DMS 273 (cell line): ENCODE measurements at regions not wholly inside any gene's neighbourhood (a gene's known extent, or its start where the extent isn't known, plus 50 kb on each side); places are given as distances from the start of the nearest gene placed in this dataset.

Experiments
- DNase-seq: peaks from one replicate; lab custom pipeline; 2025; ENCODE audit not compliant: unreplicated experiment; lab: John Stamatoyannopoulos, UW

- no peak for DNase-seq
These were observed 603.4 kb upstream of the AUTS2 start for GRCh38 chr7:68994841-68995240.

- DNase-seq: no peak
These were observed 600.1 kb upstream of the AUTS2 start for GRCh38 chr7:68998136-68998535.

DNA sequence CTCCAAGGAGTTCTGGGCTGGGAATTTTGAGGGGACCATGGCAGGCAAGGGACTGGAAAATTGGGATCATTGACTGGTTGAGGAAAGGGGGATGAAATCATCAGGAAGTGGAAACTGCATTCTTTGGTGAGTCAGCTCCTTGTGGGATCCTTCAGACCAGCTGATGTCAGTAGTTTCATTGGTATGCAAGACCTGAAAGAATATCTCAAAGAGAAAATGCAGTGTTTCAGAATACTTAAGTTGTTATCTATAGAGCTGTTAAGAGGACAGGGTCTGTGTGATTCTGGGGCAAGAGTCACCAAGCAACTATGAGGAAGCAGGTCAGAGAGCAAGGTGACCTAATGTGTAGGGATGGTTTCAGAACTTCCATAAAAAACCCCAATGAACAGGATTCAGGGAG, 595.9 kb upstream of the AUTS2 start:
- DNase-seq: no peak

DNA sequence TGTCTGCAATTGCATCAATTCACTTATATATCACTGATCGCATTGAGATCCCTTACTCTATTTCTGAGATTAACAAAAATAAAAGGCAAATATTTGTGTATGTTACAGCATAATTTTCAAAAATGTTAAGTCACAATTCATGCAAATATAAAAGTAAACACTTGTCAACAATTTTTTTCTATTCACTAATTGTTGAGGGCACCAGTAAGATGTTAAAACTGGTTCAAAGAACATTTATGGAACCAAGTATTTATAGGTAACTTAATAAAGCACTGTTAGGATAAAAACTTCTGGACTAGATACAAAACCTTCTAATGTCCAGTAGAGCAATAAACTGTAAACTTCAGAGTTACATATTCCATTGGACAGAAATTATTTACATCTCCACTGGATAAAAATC, 586.1 kb upstream of the AUTS2 start:
- no peak for DNase-seq

DNA sequence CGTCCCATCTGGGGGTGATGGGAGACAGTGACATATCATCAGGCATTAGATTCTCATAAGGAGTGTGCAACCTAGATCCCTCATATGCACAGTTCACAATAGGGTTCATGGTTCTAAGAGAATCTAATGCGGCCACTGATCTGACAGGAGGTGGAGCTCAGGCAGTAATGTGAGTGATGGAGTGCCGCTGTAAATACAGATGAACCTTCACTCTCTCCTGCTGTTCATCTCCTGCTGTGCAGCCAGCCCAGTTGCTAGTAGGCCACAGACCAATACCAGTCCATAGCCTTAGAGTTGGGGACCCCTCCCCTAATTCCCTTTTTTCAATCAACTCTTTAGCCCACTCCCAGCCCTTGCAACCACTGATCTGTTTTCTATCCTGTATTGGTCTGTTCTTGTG, 581.1 kb upstream of the AUTS2 start:
- DNase-seq: no peak

DNA sequence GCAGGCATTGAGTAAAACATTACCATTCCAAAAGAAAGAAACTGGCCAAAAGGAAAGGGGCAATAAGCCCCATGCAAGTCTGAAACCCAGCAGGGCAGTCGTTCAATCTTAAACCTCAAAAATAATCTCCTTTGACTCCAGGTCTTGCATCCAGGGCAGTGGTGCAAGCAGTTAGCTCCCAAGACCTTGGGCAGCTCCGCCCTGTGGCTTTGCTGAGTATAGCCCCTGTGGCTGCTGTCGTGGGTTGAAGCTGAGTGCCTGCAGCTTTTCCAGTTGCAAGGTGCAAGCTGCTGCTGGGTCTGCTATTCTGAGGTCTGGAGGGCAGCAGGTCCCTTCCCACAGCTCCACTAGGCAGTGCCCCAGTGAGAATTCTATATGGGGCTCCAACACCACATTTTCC, 580.1 kb upstream of the AUTS2 start:
- peak; percentile 47 for DNase-seq

GRCh38 chr7:69019437-69019836, 578.8 kb upstream of the AUTS2 start:
- no peak for DNase-seq

GRCh38 chr7:69020536-69020935, 577.7 kb upstream of the AUTS2 start:
- no peak for DNase-seq

DNA sequence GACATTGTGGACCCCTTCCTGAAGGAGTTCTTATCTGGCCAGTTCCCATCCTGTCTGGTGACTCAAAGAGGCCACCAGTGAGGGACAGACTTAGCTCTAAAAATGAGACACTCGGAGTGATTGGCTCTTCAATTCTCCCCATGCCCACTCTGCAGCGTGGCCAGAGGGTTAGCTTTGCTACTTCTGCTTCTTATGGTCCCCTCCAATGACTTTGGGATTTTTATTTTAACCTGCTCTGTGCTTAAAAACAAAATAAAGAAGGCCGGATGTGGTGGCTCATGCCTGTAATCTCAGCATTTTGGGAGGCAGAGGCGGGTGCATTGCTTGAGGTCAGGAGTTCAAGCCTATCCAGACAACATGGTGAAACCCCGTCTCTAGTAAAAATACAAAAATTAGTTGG, 573.0 kb upstream of the AUTS2 start:
- no peak for DNase-seq

- no peak for DNase-seq
These were observed 565.4 kb upstream of the AUTS2 start for GRCh38 chr7:69032848-69033247.

GRCh38 chr7:69035826-69036225, 562.4 kb upstream of the AUTS2 start:
- DNase-seq: no peak

- no peak for DNase-seq
These were observed 562.0 kb upstream of the AUTS2 start for GRCh38 chr7:69036301-69036700.

- DNase-seq: no peak
These were observed 559.4 kb upstream of the AUTS2 start for GRCh38 chr7:69038915-69039314.

DNA sequence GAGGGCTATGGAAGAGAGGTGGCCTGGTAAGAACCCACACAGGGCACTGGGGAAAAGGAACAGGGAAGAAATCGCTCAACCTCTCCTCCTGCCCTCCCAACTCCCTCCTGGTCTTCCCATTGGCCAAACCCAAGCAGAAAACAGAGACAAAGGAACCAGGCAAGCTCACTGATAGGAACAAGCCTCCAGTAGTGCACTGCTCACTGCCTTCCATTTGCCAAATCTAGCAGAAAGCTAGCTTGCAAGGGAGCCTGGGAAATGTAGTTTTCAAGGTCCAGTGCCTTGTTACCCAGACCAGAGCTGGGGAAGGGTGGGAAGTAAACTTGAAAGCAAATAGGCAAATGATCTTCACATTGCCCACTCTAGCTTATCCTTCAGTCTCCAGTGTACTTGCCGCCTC, 556.1 kb upstream of the AUTS2 start:
- DNase-seq: no peak

- DNase-seq: no peak
These were observed 551.0 kb upstream of the AUTS2 start for GRCh38 chr7:69047151-69047754.

- DNase-seq: peak; percentile 36
These were observed 548.9 kb upstream of the AUTS2 start for GRCh38 chr7:69049326-69049725.

GRCh38 chr7:69052447-69052846, 545.8 kb upstream of the AUTS2 start:
- DNase-seq: no peak

GRCh38 chr7:69060516-69060915, 537.8 kb upstream of the AUTS2 start:
- peak; percentile 60 for DNase-seq

- DNase-seq: no peak
These were observed 536.1 kb upstream of the AUTS2 start for GRCh38 chr7:69062020-69062765.

- DNase-seq: peak; percentile 51
These were observed 530.9 kb upstream of the AUTS2 start for GRCh38 chr7:69067397-69067796.

DNA sequence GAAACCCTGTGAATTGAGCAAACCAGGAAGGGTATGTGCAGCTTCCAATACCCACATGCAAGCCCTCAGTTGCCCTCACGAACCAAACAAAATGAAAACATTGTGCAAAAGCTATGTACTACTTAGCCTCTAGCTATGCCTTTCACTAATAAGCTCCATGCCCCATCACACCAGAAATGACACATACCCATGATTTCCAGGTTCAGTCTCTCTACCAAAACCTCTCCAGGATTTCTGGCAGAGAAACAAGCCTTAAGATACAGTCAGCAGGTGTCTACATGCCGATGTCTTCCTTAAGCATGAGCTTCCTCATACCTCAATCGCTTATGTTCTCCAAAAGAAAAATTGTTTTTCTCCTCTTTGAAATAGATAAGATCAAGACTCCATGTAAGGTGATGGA, 527.8 kb upstream of the AUTS2 start:
- no peak for DNase-seq

DNA sequence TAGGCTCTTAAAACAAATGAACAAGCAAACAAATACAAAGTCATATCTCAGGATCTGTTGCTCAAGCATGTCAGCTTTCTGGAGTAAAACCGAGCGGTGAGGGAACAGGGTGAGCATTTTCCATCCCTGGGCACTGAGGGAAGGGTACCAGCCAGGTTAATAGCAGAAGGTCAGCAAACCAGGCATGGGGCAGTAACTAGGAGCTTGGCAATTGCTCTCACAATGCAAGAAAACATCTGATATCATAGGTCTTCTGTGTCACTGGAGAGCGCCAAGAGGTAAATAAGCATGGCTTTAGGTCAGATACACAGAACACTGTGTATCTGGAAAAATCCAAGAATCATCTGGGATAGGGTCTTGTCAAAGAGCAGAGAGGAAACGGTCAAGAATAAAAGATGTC, 521.7 kb upstream of the AUTS2 start:
- no peak for DNase-seq
